Loucy (cell line): ENCODE measurements at regions not wholly inside any gene's neighbourhood (a gene's known extent, or its start where the extent isn't known, plus 50 kb on each side); places are given as distances from the start of the nearest gene placed in this dataset.

ENCODE experiments used
- H2AFZ ChIP-seq: fragments of 200-600 bp; sonication (generic); 2 replicates; pipeline ENCODE4 v1.6.0; 2016; ENCODE audit warnings: antibody characterized with exemption, mild to moderate bottlenecking, low read length, moderate library complexity
- H3F3A ChIP-seq: fragments of 200-600 bp; 2 replicates; pipeline ENCODE4 v1.6.0; 2016; ENCODE audit warnings: antibody characterized with exemption, low read depth, mild to moderate bottlenecking
- H3K27me3 ChIP-seq: fragments of 200-600 bp; sonication (generic); 2 replicates; pipeline ENCODE4 v1.6.1; 2014; ENCODE audit warnings: low read length, mild to moderate bottlenecking; ENCODE audit not compliant: insufficient read depth, poor library complexity, severe bottlenecking
- H3K36me3 ChIP-seq: fragments of 200-600 bp; sonication (generic); 2 replicates; pipeline ENCODE4 v1.6.1; 2016; ENCODE audit warnings: low read length; ENCODE audit not compliant: insufficient read depth
- H3K4me1 ChIP-seq: fragments of 200-600 bp; sonication (generic); 2 replicates; pipeline ENCODE4 v1.5.1; 2014; ENCODE audit warnings: low read length, mild to moderate bottlenecking; ENCODE audit not compliant: insufficient read depth, poor library complexity, severe bottlenecking
- H3K4me2 ChIP-seq: fragments of 200-600 bp; sonication (generic); 2 replicates; pipeline ENCODE4 v1.6.0; 2014; ENCODE audit warnings: antibody characterized with exemption, low read length, low read depth, mild to moderate bottlenecking; ENCODE audit not compliant: poor library complexity, severe bottlenecking
- H3K4me3 ChIP-seq: fragments of 200-600 bp; sonication (generic); 2 replicates; pipeline ENCODE4 v1.5.1; 2014; ENCODE audit warnings: low read length, mild to moderate bottlenecking, mixed read lengths; ENCODE audit not compliant: poor library complexity, severe bottlenecking
- H3K79me2 ChIP-seq: fragments of 200-600 bp; sonication (generic); 2 replicates; pipeline ENCODE4 v1.6.1; 2014; ENCODE audit warnings: low read length; ENCODE audit not compliant: insufficient read depth
- H3K9ac ChIP-seq: fragments of 200-600 bp; sonication (generic); 2 replicates; pipeline ENCODE4 v1.6.0; 2014; ENCODE audit warnings: mild to moderate bottlenecking, low read depth, low read length, moderate library complexity; ENCODE audit not compliant: poor library complexity, severe bottlenecking
- H3K9me2 ChIP-seq: fragments of 200-600 bp; sonication (generic); replicated peaks from 2 replicates; pipeline ENCODE4 v1.6.1; 2016; ENCODE audit warnings: low read depth, low read length, mixed read lengths
- H3K9me3 ChIP-seq: fragments of 200-600 bp; sonication (generic); 2 replicates; pipeline ENCODE4 v1.6.1; 2014; ENCODE audit warnings: mild to moderate bottlenecking, antibody characterized with exemption, low read length, low read depth; ENCODE audit not compliant: insufficient read depth
- H4K20me1 ChIP-seq: fragments of 200-600 bp; sonication (generic); 2 replicates; pipeline ENCODE4 v1.6.0; 2014; ENCODE audit warnings: antibody characterized with exemption, low read length, mild to moderate bottlenecking; ENCODE audit not compliant: insufficient read depth, poor library complexity, severe bottlenecking
- EZH2phosphoT487 ChIP-seq: fragments of 200-600 bp; IDR thresholded peaks from 2 replicates; pipeline ENCODE4 v1.6.1; 2018; ENCODE audit warnings: antibody characterized with exemption, mild to moderate bottlenecking, moderate library complexity, borderline replicate concordance
- TF ChIP-seq, protein P1 (sequence below): fragments of 200-600 bp; sonication (generic); conservative IDR thresholded peaks from 2 replicates; pipeline ENCODE4 v1.5.1; 2014; ENCODE audit warnings: mild to moderate bottlenecking, antibody characterized with exemption, low read length

GRCh38 chr9:13971415-13971814 is 342.5 kb downstream of the NFIB start:
- no peaks in the 10 kb centered on the region for H3K9me2 ChIP-seq
- H3K36me3 ChIP-seq, result no peaks in the 10 kb centered on the region
- no peaks in the 10 kb centered on the region for H3K9me3 ChIP-seq
- no peaks in the 10 kb centered on the region for H4K20me1 ChIP-seq
- H3F3A ChIP-seq, result no peaks in the 10 kb centered on the region
- H3K4me2 ChIP-seq, result no peak overlapping the region
- no peak overlapping the region for H3K4me3 ChIP-seq
- peaks cover 8% of the 10 kb centered on the region for H3K4me1 ChIP-seq
- no peaks in the 10 kb centered on the region for H3K79me2 ChIP-seq
- peaks cover 76% of the 10 kb centered on the region for H3K27me3 ChIP-seq
- H2AFZ ChIP-seq, result no peak overlapping the region
- TF ChIP-seq, protein P1, sequence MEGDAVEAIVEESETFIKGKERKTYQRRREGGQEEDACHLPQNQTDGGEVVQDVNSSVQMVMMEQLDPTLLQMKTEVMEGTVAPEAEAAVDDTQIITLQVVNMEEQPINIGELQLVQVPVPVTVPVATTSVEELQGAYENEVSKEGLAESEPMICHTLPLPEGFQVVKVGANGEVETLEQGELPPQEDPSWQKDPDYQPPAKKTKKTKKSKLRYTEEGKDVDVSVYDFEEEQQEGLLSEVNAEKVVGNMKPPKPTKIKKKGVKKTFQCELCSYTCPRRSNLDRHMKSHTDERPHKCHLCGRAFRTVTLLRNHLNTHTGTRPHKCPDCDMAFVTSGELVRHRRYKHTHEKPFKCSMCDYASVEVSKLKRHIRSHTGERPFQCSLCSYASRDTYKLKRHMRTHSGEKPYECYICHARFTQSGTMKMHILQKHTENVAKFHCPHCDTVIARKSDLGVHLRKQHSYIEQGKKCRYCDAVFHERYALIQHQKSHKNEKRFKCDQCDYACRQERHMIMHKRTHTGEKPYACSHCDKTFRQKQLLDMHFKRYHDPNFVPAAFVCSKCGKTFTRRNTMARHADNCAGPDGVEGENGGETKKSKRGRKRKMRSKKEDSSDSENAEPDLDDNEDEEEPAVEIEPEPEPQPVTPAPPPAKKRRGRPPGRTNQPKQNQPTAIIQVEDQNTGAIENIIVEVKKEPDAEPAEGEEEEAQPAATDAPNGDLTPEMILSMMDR, result no peak
- TF ChIP-seq EZH2phosphoT487, result no peak
- H3K9ac ChIP-seq, result no peak overlapping the region

DNA sequence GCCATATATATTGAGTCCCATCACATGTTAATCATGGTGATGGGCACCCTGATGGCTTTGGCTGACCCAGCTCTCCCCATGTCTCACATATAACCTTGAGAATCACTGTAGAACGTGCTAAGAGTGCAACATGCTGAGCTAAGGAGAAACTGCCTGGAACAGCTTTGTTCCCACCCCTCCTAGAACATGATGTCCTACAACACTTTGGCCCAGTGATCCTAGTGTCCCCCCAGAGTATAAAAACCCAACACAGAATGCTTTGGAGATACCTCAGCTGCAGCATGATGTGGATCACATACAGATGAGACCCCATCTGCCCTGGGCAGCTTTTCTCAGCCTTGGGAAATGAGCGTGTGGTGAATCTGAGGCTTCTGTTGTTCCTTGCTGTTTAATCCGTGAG is 343.5 kb downstream of the NFIB start:
- no peak for TF ChIP-seq EZH2phosphoT487
- TF ChIP-seq, protein P1, result no peak
- no peaks in the 10 kb centered on the region for H3K9me2 ChIP-seq
- H3K36me3 ChIP-seq, result no peaks in the 10 kb centered on the region
- H4K20me1 ChIP-seq, result no peaks in the 10 kb centered on the region
- no peak overlapping the region for H3K9ac ChIP-seq
- H3K27me3 ChIP-seq, result peaks cover 84% of the 10 kb centered on the region
- no peak overlapping the region for H3K4me3 ChIP-seq
- no peak overlapping the region for H3K4me2 ChIP-seq
- no peaks in the 10 kb centered on the region for H3F3A ChIP-seq
- H3K9me3 ChIP-seq, result no peaks in the 10 kb centered on the region
- H3K4me1 ChIP-seq, result peaks cover 7% of the 10 kb centered on the region
- H2AFZ ChIP-seq, result no peak overlapping the region
- no peaks in the 10 kb centered on the region for H3K79me2 ChIP-seq

DNA sequence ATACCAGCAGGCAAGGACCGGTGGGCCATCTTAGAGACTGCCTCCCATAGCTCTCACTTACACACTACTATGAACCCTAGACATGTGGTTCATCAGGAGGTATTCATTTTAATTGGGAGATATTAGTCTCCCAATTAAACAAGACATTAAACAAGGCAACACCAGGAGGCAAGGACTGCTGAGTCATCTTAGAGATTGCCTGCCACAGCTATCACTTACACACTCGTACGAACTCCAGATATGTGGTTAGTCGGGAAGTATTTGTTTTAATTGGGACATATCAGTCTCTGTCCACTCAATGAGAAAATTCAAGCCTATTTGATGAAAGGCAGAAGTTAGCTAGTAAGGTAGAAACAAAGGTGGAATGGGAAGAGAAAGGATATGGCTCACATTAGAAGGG is 343.9 kb downstream of the NFIB start:
- Histone ChIP-seq H4K20me1 (no peaks in the 10 kb centered on the region), H2AFZ (no peak overlapping the region), H3K9me3 (no peaks in the 10 kb centered on the region), H3K36me3 (no peaks in the 10 kb centered on the region), H3K4me1 (peaks cover 3% of the 10 kb centered on the region), H3F3A (no peaks in the 10 kb centered on the region), H3K4me3 (no peak overlapping the region), H3K9ac (no peak overlapping the region), H3K27me3 (peaks cover 84% of the 10 kb centered on the region), H3K4me2 (no peak overlapping the region), H3K9me2 (no peaks in the 10 kb centered on the region), H3K79me2 (no peaks in the 10 kb centered on the region)
- TF ChIP-seq EZH2phosphoT487, result no peak
- TF ChIP-seq, protein P1, result no peak
